ENCODE measurements at regions not wholly inside any gene's neighbourhood (a gene's known extent, or its start where the extent isn't known, plus 50 kb on each side); places are given as distances from the start of the nearest gene placed in this dataset.
"Not testable (repeated sequence)": the region's sequence is repeated elsewhere in the genome, so short reads cannot be mapped to it uniquely, and the experiment has no call there.

GRCh38 chr4:4052933-4053332 is 173.8 kb downstream of the OTOP1 start:
- ATAC-seq; H3K4me3 Mint-ChIP-seq; H3K9me3 Mint-ChIP-seq; H3K4me1 Mint-ChIP-seq; DNase-seq (ENCODE audit: low spot score in 2 of 2); H3K36me3 Mint-ChIP-seq; H3K27ac Mint-ChIP-seq: not testable (repeated sequence)

DNA sequence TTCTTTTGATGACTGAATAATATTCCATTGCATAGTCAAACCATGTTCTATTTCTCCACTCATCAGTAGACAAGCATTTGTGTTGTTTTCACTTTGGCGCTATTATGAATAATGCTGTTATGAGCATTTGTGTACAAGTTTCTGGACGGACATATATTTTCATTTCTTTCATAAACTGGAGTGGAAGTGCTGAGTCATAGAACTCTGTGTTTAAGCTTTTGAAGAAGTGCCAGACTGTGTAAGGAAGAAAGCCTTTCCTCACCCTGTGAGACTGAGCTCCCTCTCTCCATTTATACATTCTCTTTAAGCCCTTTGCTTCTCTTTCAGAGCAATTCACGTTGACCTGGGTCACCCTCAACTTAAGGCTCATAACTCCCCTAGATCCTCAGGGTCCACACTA is 169.5 kb downstream of the OTOP1 start:
- not testable (repeated sequence) for DNase-seq (ENCODE audit: low spot score in 2 of 2); H3K9me3 Mint-ChIP-seq

GRCh38 chr4:4084171-4084570 is 142.6 kb downstream of the OTOP1 start:
- not testable (repeated sequence) for DNase-seq (ENCODE audit: low spot score in 2 of 2); H3K4me3 Mint-ChIP-seq

More for the DNA sequence above, 169.5 kb downstream of the OTOP1 start:
- not testable (repeated sequence) for H3K36me3 Mint-ChIP-seq, H3K27ac Mint-ChIP-seq, ATAC-seq, H3K4me3 Mint-ChIP-seq, H3K4me1 Mint-ChIP-seq

DNA sequence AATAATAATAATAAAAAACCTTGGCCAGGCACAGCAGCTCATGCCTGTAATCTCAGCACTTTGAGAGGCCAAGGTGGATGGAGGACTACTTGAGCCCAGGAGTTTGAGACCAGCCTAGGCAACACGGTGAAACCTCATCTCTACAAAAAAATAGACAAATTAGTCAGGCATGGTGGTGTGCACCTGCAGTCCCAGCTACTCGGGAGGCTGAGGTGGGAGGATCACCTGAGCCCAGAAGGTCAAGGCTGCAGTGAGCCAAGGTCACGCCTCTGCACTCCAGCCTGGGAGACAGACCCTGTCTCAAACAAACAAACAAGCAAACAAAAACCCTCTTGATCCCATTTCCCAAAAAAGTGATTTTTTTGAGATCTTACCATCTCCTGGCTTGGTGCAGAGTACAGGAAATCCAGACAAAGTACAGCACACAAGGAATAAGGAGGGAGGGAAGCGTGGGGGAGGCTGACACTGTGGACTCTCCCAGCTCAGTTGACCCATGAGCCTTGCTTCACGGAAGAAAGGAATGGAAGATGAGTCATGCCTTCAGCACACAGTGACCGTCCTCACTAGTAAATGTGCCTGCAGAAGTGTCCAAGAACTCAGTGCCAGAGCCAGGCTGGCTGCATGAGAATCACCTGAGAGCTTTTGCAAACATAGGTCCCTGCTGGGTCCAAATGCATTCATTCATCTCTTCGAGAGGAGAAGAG is 136.9 kb downstream of the OTOP1 start:
- not testable (repeated sequence) for H3K27ac Mint-ChIP-seq, H3K9me3 Mint-ChIP-seq

More at GRCh38 chr4:4084171-4084570, 142.6 kb downstream of the OTOP1 start:
- not testable (repeated sequence) for H3K4me1 Mint-ChIP-seq, H3K36me3 Mint-ChIP-seq, H3K9me3 Mint-ChIP-seq, ATAC-seq, H3K27ac Mint-ChIP-seq

GRCh38 chr4:4090720-4091119 is 136.0 kb downstream of the OTOP1 start:
- ATAC-seq, H3K4me1 Mint-ChIP-seq, H3K27ac Mint-ChIP-seq, H3K4me3 Mint-ChIP-seq, H3K9me3 Mint-ChIP-seq, H3K36me3 Mint-ChIP-seq: not testable (repeated sequence)
- DNase-seq (ENCODE audit: low spot score in 2 of 2), result peak in 1 of 2 donors; percentile 6

More for the DNA sequence above, 136.9 kb downstream of the OTOP1 start:
- H3K36me3 Mint-ChIP-seq, H3K4me3 Mint-ChIP-seq, H3K4me1 Mint-ChIP-seq, ATAC-seq: not testable (repeated sequence)
- DNase-seq (ENCODE audit: low spot score in 2 of 2), result peak in 1 of 2 donors; percentile 22

DNA sequence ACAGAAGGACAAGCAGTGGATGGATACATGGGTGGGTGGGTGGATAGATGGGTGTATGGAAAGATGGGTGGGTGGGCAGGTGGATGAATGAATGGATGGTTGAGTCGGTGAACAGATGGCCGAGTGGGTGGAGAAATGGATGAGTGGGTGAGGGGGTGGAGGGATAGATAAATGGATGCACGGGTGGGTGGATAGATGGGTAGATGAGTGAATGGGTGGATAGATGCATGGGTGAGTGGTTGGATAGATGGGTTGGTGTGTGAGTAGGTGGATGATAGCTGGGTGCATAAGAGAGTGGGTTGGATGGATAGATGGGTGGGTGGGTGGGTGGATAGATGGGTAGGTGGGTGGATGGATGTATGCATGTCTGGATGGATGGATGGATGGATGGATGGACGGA is 134.6 kb downstream of the OTOP1 start:
- not testable (repeated sequence) for H3K4me3 Mint-ChIP-seq, H3K4me1 Mint-ChIP-seq, H3K9me3 Mint-ChIP-seq, H3K36me3 Mint-ChIP-seq, H3K27ac Mint-ChIP-seq, ATAC-seq
- peak in 1 of 2 donors; percentile 2 for DNase-seq (ENCODE audit: low spot score in 2 of 2)

DNA sequence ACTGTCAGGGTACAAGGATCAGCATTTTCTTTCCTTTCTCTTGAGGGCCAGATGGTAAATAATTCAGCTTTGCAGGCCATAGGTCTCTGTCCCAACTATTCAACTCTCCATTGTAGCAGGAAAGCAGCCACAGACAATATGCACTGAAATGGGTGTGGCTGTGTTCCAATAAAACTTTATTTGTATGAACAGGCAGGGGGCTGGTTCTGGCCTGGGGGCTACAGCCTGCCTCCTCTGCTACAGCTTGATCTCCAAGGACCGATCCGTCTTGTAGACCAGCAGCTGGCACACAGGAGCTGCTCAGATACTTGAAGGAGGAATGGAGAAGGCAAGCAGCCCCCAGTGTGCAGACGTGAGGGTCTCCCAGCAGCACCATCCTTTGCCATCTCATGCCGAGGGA is 127.1 kb downstream of the OTOP1 start:
- H3K27ac Mint-ChIP-seq; DNase-seq (ENCODE audit: low spot score in 2 of 2); H3K36me3 Mint-ChIP-seq; ATAC-seq; H3K4me3 Mint-ChIP-seq; H3K4me1 Mint-ChIP-seq; H3K9me3 Mint-ChIP-seq: not testable (repeated sequence)

- Mint-ChIP-seq H3K4me1 (peaks cover 17% of the 10 kb centered on the region), H3K4me3 (peak overlapping the region; percentile 55)
- ATAC-seq, H3K36me3 Mint-ChIP-seq, H3K9me3 Mint-ChIP-seq, H3K27ac Mint-ChIP-seq: not testable (repeated sequence)
- DNase-seq (ENCODE audit: low spot score in 2 of 2), result peak in 1 of 2 donors; percentile 49
These were observed 119.8 kb downstream of the OTOP1 start for GRCh38 chr4:4106923-4107322.

DNA sequence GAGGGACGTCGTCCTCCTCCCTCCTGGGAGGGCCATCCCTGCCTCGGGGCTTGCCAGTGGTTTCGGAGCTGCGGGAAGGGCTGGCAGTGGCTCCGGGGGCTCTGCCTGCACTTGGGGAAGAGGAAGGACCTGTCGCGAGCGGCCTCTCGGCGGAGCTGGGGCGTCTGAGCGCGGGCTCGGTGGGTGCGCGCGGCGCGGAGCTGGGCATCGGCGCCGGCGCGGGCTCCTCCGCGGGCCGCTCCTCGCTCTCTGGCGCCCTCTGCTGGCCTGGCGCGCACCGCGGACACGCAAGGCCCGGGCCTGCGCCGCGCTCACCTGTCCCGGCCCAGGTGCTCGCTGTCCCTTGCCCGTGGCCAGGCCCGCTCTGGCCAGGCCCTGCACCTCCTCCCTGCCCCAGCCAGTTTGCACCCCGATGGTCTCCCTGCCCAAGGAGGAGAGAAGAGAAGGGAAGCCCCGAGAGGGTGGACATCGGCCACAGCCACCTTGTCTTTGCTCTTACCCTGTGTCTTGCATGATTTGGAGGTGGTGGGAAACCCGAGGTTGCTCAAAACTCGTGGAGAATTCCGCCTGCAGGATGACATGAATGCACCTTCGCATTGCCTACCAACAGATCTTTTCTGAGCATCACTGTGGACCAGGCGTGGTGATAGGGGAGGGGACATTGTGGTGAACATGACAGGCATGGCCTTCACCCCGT is 119.2 kb downstream of the OTOP1 start:
- not testable (repeated sequence) for H3K9me3 Mint-ChIP-seq, H3K36me3 Mint-ChIP-seq, H3K27ac Mint-ChIP-seq
- ATAC-seq, result peak; percentile 66
- Mint-ChIP-seq H3K4me3 (peak overlapping the region; percentile 55), H3K4me1 (peaks cover 17% of the 10 kb centered on the region)
- peak; percentile 42 to 85 for DNase-seq (ENCODE audit: low spot score in 2 of 2)

DNA sequence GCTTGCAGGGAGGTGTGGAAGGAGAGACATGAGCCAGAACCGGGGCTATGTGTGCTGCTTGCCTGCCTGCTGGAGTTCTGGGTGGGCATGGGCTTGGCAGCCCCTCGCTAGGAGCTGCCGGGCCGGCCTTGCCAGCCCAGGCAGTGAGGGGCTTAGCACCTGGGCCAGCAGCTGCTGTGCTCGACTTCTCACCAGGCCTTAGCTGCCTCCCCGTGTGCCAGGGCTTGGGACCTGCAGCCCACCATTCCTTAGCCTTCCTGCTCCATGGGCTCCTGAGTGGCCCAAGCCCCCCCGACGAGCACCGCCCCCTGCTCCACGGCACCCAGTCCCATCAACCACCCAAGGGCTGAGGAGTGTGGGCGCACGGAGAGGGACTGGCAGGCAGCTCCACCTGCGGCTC is 111.3 kb downstream of the OTOP1 start:
- H3K4me3 Mint-ChIP-seq; H3K9me3 Mint-ChIP-seq; H3K27ac Mint-ChIP-seq; ATAC-seq; H3K4me1 Mint-ChIP-seq; DNase-seq (ENCODE audit: low spot score in 2 of 2); H3K36me3 Mint-ChIP-seq: not testable (repeated sequence)

GRCh38 chr4:4116901-4117300 is 109.8 kb downstream of the OTOP1 start:
- not testable (repeated sequence) for H3K4me1 Mint-ChIP-seq; H3K27ac Mint-ChIP-seq; H3K9me3 Mint-ChIP-seq; H3K4me3 Mint-ChIP-seq; ATAC-seq; H3K36me3 Mint-ChIP-seq; DNase-seq (ENCODE audit: low spot score in 2 of 2)

GRCh38 chr4:4134368-4134767 is 92.4 kb downstream of the OTOP1 start:
- H3K27ac Mint-ChIP-seq; H3K4me1 Mint-ChIP-seq; DNase-seq (ENCODE audit: low spot score in 2 of 2); H3K9me3 Mint-ChIP-seq; ATAC-seq; H3K4me3 Mint-ChIP-seq; H3K36me3 Mint-ChIP-seq: not testable (repeated sequence)

- not testable (repeated sequence) for DNase-seq (ENCODE audit: low spot score in 2 of 2); H3K4me1 Mint-ChIP-seq; H3K36me3 Mint-ChIP-seq; H3K9me3 Mint-ChIP-seq; H3K4me3 Mint-ChIP-seq; ATAC-seq; H3K27ac Mint-ChIP-seq
These were observed 90.1 kb downstream of the OTOP1 start for GRCh38 chr4:4136621-4137020.
